Hepatocyte (in vitro differentiated cells): ENCODE measurements at regions not wholly inside any gene's neighbourhood (a gene's known extent, or its start where the extent isn't known, plus 50 kb on each side); places are given as distances from the start of the nearest gene placed in this dataset.

Source experiments
- CTCF ChIP-seq: fragments of 200-600 bp; sonication (generic); IDR thresholded peaks from 2 replicates; pipeline ENCODE4 v1.5.1; 2016; ENCODE audit warnings: antibody characterized with exemption, mild to moderate bottlenecking; ENCODE audit not compliant: poor library complexity
- EZH2 ChIP-seq: fragments of 200-600 bp; sonication (generic); IDR thresholded peaks from 2 replicates; pipeline ENCODE4 v1.6.1; 2016; ENCODE audit warnings: antibody characterized with exemption, mild to moderate bottlenecking, borderline replicate concordance
- EZH2phosphoT487 ChIP-seq: fragments of 200-600 bp; sonication (generic); IDR thresholded peaks from one replicate; pipeline ENCODE4 v1.6.1; 2018; ENCODE audit warnings: antibody characterized with exemption, mild to moderate bottlenecking, low read depth, moderate library complexity; ENCODE audit not compliant: unreplicated experiment, severe bottlenecking

- TF ChIP-seq CTCF, result no peak
- TF ChIP-seq EZH2, result no peak
- no peak for TF ChIP-seq EZH2phosphoT487
Observed at GRCh38 chr2:139080244-139080643, 300.1 kb upstream of the NXPH2 start.
